GM23338 (cell line): ENCODE measurements at regions not wholly inside any gene's neighbourhood (a gene's known extent, or its start where the extent isn't known, plus 50 kb on each side); places are given as distances from the start of the nearest gene placed in this dataset.

Source experiments
- CREB1 ChIP-seq: fragments of 250-450 bp; sonication (Bioruptor Pico); IDR thresholded peaks from 2 replicates; pipeline ENCODE4 v1.5.0; 2020; ENCODE audit warnings: low read depth, mild to moderate bottlenecking, moderate library complexity
- EZH2 ChIP-seq: fragments of 200-600 bp; sonication (generic); IDR thresholded peaks from one replicate; pipeline ENCODE4 v1.8.0; 2017; ENCODE audit warnings: antibody characterized with exemption, mild to moderate bottlenecking, low read depth; ENCODE audit not compliant: unreplicated experiment
- EZH2phosphoT487 ChIP-seq: fragments of 200-600 bp; sonication (generic); IDR thresholded peaks from one replicate; pipeline ENCODE4 v1.8.1; 2018; ENCODE audit warnings: antibody characterized with exemption; ENCODE audit not compliant: unreplicated experiment
- JUNB ChIP-seq: IDR thresholded peaks from one replicate; pipeline ENCODE4 v1.6.1; 2016; ENCODE audit warnings: antibody characterized with exemption; ENCODE audit not compliant: unreplicated experiment
- NANOG ChIP-seq: IDR thresholded peaks from 2 replicates; pipeline ENCODE4 v1.6.1; 2016; ENCODE audit warnings: antibody characterized with exemption, borderline replicate concordance
- POLR2AphosphoS5 ChIP-seq: IDR thresholded peaks from 2 replicates; pipeline ENCODE4 v1.6.1; 2016; ENCODE audit warnings: antibody characterized with exemption, low read depth
- STAT1 ChIP-seq: IDR thresholded peaks from one replicate; pipeline ENCODE4 v1.6.1; 2016; ENCODE audit warnings: antibody characterized with exemption; ENCODE audit not compliant: unreplicated experiment
- ZNF114 ChIP-seq: fragments of 250-450 bp; sonication (Bioruptor Pico); IDR thresholded peaks from 2 replicates; pipeline ENCODE4 v1.5.0; 2020; ENCODE audit warnings: mild to moderate bottlenecking, moderate library complexity
- ZNF331 ChIP-seq: fragments of 250-450 bp; sonication (Bioruptor Pico); IDR thresholded peaks from 2 replicates; pipeline ENCODE4 v1.5.0; 2020; ENCODE audit warnings: low read depth, mild to moderate bottlenecking, moderate library complexity
- TF ChIP-seq, protein P1 (sequence below), 2 experiments: fragments of 200-600 bp in 1 of 2; sonication (generic) in 1 of 2; conservative IDR thresholded peaks; 2 replicates each; pipeline versions ENCODE4 v1.5.1 to v1.6.1; 2016 to 2017; ENCODE audit warnings: antibody characterized with exemption in 2 of 2, low read depth in 2 of 2, mild to moderate bottlenecking in 2 of 2, moderate library complexity in 1 of 2
- TF ChIP-seq, protein P2 (sequence below): IDR thresholded peaks from 2 replicates; pipeline ENCODE4 v1.6.1; 2016; ENCODE audit warnings: antibody characterized with exemption
- TF ChIP-seq, protein P3 (sequence below): IDR thresholded peaks from one replicate; pipeline ENCODE4 v1.6.1; 2018; ENCODE audit warnings: antibody characterized with exemption; ENCODE audit not compliant: unreplicated experiment
- TF ChIP-seq, protein P4 (sequence below): fragments of 250-450 bp; sonication (Bioruptor Pico); IDR thresholded peaks from 2 replicates; pipeline ENCODE4 v1.5.0; 2020; ENCODE audit warnings: mild to moderate bottlenecking, moderate library complexity

DNA sequence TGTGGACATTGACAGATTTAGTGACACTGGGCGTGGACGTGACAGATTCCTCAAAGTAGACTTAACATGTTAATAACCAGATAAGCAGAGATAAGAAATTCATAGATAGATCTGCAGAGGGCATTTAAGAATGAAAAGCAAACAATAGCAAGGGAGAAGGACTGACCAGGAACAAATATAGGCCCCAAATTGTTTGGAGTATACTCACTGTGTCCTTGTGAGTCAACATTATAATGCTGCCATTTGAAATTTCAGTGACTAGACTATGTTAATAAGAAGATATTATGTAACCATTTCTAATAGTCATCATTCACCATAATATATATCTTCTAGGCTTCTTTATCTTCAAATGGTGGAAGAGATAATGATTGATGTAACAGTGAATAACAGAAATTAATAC is 78.1 kb upstream of the SLC38A11 start:
- TF ChIP-seq, protein P1, sequence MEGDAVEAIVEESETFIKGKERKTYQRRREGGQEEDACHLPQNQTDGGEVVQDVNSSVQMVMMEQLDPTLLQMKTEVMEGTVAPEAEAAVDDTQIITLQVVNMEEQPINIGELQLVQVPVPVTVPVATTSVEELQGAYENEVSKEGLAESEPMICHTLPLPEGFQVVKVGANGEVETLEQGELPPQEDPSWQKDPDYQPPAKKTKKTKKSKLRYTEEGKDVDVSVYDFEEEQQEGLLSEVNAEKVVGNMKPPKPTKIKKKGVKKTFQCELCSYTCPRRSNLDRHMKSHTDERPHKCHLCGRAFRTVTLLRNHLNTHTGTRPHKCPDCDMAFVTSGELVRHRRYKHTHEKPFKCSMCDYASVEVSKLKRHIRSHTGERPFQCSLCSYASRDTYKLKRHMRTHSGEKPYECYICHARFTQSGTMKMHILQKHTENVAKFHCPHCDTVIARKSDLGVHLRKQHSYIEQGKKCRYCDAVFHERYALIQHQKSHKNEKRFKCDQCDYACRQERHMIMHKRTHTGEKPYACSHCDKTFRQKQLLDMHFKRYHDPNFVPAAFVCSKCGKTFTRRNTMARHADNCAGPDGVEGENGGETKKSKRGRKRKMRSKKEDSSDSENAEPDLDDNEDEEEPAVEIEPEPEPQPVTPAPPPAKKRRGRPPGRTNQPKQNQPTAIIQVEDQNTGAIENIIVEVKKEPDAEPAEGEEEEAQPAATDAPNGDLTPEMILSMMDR (conservative IDR thresholded peaks at IDR 0.05; ENCODE audit: low read depth in 2 of 2): no peak
- TF ChIP-seq EZH2phosphoT487 (no peak), POLR2AphosphoS5 (no peak), EZH2 (no peak), CREB1 (CRISPR knock-in tag) (no peak), NANOG (no peak), JUNB (no peak), STAT1 (no peak), ZNF114 (no peak), ZNF331 (CRISPR knock-in tag) (no peak)
- TF ChIP-seq, protein P2, sequence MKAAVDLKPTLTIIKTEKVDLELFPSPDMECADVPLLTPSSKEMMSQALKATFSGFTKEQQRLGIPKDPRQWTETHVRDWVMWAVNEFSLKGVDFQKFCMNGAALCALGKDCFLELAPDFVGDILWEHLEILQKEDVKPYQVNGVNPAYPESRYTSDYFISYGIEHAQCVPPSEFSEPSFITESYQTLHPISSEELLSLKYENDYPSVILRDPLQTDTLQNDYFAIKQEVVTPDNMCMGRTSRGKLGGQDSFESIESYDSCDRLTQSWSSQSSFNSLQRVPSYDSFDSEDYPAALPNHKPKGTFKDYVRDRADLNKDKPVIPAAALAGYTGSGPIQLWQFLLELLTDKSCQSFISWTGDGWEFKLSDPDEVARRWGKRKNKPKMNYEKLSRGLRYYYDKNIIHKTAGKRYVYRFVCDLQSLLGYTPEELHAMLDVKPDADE: no peak
- TF ChIP-seq, protein P3, sequence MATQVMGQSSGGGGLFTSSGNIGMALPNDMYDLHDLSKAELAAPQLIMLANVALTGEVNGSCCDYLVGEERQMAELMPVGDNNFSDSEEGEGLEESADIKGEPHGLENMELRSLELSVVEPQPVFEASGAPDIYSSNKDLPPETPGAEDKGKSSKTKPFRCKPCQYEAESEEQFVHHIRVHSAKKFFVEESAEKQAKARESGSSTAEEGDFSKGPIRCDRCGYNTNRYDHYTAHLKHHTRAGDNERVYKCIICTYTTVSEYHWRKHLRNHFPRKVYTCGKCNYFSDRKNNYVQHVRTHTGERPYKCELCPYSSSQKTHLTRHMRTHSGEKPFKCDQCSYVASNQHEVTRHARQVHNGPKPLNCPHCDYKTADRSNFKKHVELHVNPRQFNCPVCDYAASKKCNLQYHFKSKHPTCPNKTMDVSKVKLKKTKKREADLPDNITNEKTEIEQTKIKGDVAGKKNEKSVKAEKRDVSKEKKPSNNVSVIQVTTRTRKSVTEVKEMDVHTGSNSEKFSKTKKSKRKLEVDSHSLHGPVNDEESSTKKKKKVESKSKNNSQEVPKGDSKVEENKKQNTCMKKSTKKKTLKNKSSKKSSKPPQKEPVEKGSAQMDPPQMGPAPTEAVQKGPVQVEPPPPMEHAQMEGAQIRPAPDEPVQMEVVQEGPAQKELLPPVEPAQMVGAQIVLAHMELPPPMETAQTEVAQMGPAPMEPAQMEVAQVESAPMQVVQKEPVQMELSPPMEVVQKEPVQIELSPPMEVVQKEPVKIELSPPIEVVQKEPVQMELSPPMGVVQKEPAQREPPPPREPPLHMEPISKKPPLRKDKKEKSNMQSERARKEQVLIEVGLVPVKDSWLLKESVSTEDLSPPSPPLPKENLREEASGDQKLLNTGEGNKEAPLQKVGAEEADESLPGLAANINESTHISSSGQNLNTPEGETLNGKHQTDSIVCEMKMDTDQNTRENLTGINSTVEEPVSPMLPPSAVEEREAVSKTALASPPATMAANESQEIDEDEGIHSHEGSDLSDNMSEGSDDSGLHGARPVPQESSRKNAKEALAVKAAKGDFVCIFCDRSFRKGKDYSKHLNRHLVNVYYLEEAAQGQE: no peak
- TF ChIP-seq, protein P4, sequence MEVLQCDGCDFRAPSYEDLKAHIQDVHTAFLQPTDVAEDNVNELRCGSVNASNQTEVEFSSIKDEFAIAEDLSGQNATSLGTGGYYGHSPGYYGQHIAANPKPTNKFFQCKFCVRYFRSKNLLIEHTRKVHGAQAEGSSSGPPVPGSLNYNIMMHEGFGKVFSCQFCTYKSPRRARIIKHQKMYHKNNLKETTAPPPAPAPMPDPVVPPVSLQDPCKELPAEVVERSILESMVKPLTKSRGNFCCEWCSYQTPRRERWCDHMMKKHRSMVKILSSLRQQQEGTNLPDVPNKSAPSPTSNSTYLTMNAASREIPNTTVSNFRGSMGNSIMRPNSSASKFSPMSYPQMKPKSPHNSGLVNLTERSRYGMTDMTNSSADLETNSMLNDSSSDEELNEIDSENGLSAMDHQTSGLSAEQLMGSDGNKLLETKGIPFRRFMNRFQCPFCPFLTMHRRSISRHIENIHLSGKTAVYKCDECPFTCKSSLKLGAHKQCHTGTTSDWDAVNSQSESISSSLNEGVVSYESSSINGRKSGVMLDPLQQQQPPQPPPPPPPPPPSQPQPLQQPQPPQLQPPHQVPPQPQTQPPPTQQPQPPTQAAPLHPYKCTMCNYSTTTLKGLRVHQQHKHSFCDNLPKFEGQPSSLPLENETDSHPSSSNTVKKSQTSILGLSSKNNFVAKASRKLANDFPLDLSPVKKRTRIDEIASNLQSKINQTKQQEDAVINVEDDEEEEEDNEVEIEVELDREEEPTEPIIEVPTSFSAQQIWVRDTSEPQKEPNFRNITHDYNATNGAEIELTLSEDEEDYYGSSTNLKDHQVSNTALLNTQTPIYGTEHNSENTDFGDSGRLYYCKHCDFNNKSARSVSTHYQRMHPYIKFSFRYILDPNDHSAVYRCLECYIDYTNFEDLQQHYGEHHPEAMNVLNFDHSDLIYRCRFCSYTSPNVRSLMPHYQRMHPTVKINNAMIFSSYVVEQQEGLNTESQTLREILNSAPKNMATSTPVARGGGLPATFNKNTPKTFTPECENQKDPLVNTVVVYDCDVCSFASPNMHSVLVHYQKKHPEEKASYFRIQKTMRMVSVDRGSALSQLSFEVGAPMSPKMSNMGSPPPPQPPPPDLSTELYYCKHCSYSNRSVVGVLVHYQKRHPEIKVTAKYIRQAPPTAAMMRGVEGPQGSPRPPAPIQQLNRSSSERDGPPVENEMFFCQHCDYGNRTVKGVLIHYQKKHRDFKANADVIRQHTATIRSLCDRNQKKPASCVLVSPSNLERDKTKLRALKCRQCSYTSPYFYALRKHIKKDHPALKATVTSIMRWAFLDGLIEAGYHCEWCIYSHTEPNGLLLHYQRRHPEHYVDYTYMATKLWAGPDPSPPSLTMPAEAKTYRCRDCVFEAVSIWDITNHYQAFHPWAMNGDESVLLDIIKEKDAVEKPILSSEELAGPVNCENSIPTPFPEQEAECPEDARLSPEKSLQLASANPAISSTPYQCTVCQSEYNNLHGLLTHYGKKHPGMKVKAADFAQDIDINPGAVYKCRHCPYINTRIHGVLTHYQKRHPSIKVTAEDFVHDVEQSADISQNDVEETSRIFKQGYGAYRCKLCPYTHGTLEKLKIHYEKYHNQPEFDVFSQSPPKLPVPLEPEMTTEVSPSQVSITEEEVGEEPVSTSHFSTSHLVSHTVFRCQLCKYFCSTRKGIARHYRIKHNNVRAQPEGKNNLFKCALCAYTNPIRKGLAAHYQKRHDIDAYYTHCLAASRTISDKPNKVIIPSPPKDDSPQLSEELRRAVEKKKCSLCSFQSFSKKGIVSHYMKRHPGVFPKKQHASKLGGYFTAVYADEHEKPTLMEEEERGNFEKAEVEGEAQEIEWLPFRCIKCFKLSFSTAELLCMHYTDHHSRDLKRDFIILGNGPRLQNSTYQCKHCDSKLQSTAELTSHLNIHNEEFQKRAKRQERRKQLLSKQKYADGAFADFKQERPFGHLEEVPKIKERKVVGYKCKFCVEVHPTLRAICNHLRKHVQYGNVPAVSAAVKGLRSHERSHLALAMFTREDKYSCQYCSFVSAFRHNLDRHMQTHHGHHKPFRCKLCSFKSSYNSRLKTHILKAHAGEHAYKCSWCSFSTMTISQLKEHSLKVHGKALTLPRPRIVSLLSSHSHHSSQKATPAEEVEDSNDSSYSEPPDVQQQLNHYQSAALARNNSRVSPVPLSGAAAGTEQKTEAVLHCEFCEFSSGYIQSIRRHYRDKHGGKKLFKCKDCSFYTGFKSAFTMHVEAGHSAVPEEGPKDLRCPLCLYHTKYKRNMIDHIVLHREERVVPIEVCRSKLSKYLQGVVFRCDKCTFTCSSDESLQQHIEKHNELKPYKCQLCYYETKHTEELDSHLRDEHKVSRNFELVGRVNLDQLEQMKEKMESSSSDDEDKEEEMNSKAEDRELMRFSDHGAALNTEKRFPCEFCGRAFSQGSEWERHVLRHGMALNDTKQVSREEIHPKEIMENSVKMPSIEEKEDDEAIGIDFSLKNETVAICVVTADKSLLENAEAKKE: no peak
